HUES64 (cell line): ENCODE measurements at regions not wholly inside any gene's neighbourhood (a gene's known extent, or its start where the extent isn't known, plus 50 kb on each side); places are given as distances from the start of the nearest gene placed in this dataset.

Experiments
- H3K27ac ChIP-seq: 2 replicates; pipeline ENCODE4 v1.7.0; 2013; ENCODE audit warnings: low read depth, low read length, inconsistent platforms
- H3K27me3 ChIP-seq: 2 replicates; pipeline ENCODE4 v1.6.1; 2013; ENCODE audit warnings: mild to moderate bottlenecking, low read length; ENCODE audit not compliant: insufficient read depth
- H3K36me3 ChIP-seq: 2 replicates; pipeline ENCODE4 v1.6.1; 2013; ENCODE audit warnings: mild to moderate bottlenecking, low read length; ENCODE audit not compliant: insufficient read depth
- H3K4me1 ChIP-seq: 2 replicates; pipeline ENCODE4 v1.6.1; 2013; ENCODE audit warnings: mild to moderate bottlenecking, low read length, moderate library complexity; ENCODE audit not compliant: insufficient read depth
- H3K4me3 ChIP-seq: 2 replicates; pipeline ENCODE4 v1.5.1; 2013; ENCODE audit warnings: mild to moderate bottlenecking, low read length, moderate library complexity
- H3K9ac ChIP-seq: 2 replicates; pipeline ENCODE4 v1.6.1; 2013; ENCODE audit warnings: mild to moderate bottlenecking, low read depth, low read length
- H3K9me3 ChIP-seq: 2 replicates; pipeline ENCODE4 v1.6.1; 2013; ENCODE audit warnings: low read depth, low read length; ENCODE audit not compliant: insufficient read depth
- WGBS: fragments of 150-250, 120-280 bp; methylation state at CpG from one replicate; pipeline ENCODE4 v1.1.7; 2013; ENCODE audit warnings: missing lambda C conversion rate; 5-methylcytosine and 5-hydroxymethylcytosine counted together

DNA sequence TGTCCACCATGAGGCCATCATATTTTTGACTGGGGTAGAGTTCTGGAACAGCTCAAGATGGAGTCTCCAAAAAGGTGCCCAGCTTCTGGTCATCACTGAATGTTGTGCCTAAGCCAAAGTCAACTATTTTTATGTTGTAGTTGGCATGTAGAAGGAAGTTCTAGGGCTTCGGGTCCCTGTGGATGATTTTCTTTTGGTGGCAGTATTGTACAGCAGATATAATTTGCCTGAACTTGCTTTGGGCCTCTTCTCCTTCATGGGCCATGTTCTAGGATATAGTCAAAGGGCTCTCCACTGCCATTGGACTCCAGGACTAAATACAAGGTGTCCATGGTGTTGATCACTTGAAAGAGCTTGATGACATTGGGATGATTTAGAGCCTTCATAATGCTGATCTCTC is 143.6 kb downstream of the SLC38A4 start:
- Histone ChIP-seq H3K27me3 (no peaks in the 10 kb centered on the region), H3K4me3 (no peak overlapping the region), H3K4me1 (peaks cover 15% of the 10 kb centered on the region), H3K9me3 (peaks cover 9% of the 10 kb centered on the region; the same call in 1 of the 2 replicates), H3K27ac (no peak overlapping the region), H3K36me3 (no peaks in the 10 kb centered on the region), H3K9ac (no peak overlapping the region)
- WGBS = 91% methylated on average over 1 of the region's 1 CpG

DNA sequence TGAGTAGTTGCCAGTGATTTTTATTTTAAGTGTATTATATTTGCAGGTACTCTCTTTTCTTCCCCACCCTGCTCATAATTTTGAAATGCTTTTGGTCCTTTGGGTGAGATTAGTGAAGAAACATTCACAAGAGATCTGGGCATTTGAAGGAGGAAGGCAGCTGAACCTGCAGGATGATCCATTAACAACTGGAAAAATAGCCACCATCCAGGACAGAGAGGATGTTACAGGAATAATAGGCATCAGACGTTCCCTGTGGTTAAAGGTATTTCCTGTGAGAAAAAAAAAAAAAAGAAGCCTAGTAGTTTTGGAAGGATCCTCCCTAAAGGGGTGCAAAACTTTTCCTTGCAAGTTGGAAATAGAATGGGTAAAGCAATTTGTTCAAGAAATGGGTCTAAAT is 145.3 kb downstream of the SLC38A4 start:
- no peak overlapping the region for H3K9ac ChIP-seq
- no peaks in the 10 kb centered on the region for H3K36me3 ChIP-seq
- no peak overlapping the region for H3K27ac ChIP-seq
- no peak overlapping the region for H3K4me3 ChIP-seq
- 33% methylated on average over 1 of the region's 1 CpG for WGBS
- H3K9me3 ChIP-seq = peaks cover 9% of the 10 kb centered on the region; the same call in 1 of the 2 replicates
- peaks cover 16% of the 10 kb centered on the region for H3K4me1 ChIP-seq
- no peaks in the 10 kb centered on the region for H3K27me3 ChIP-seq

DNA sequence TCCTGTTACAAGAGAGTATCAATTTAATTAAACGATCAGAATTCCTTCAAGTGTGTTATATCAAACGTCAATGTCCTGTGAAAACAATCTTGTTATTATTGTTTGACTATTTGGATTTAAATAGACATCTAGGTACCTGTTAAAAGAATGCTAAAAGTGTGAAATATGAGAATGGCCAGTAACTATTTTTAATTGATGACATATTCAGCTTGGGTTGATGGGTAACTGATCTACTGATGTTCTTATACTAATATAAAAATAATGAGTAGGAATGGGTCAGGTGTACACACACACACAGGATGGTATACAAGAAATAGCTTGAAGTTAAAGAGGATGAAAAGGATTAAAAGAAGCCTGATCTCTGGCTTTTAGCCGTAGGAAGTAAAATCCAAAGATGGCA is 146.0 kb downstream of the SLC38A4 start:
- H3K4me3 ChIP-seq = no peak overlapping the region
- peaks cover 9% of the 10 kb centered on the region; the same call in 1 of the 2 replicates for H3K9me3 ChIP-seq
- H3K27ac ChIP-seq = no peak overlapping the region
- peaks cover 19% of the 10 kb centered on the region for H3K4me1 ChIP-seq
- H3K9ac ChIP-seq = no peak overlapping the region
- WGBS = 98% methylated on average over 2 of the region's 3 CpGs
- no peaks in the 10 kb centered on the region for H3K27me3 ChIP-seq
- no peaks in the 10 kb centered on the region for H3K36me3 ChIP-seq

DNA sequence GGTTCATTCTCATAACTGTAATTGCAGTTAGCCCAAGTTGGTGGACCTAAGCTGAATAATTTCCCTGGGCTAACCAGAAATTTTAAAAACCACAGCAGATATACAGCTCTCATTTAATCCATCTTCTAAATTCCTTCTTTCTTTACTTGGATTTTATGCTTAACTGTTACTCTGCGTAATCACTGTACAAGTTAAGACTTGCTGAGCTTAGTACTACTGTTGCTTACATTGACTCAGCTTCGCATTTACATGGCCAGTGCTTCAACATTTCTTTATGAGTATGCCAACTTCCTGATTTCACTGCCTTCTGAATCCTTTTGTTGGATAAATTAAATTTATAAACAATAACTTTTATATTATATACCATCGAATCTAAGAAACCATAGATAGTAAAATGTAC is 147.4 kb downstream of the SLC38A4 start:
- no peaks in the 10 kb centered on the region for H3K9me3 ChIP-seq
- 97% methylated on average over 2 of the region's 3 CpGs for WGBS
- H3K9ac ChIP-seq = no peak overlapping the region
- peaks cover 19% of the 10 kb centered on the region for H3K4me1 ChIP-seq
- H3K4me3 ChIP-seq = no peak overlapping the region
- no peaks in the 10 kb centered on the region for H3K36me3 ChIP-seq
- H3K27ac ChIP-seq = no peak overlapping the region
- no peaks in the 10 kb centered on the region for H3K27me3 ChIP-seq

DNA sequence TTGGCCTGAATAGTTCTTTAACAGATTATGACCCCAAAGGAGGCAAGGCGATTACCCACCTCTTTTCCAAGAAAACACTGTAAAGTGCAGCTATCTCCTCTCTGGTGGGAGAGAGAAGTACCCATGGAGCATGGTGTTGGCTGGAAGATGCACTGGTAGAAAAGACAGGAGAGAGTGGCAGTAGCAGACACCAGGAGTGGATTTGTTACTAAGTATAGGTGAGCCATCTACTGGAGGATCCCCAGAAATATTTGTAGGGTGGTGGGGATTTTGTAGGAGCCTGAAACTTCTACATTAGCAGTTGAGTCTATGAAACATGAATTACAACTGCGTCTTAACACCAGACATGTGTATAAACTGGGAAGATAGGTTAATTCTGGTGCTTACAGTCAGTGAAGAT is 148.0 kb downstream of the SLC38A4 start:
- Histone ChIP-seq H3K27me3 (no peaks in the 10 kb centered on the region), H3K9me3 (no peaks in the 10 kb centered on the region), H3K4me1 (peaks cover 19% of the 10 kb centered on the region), H3K27ac (no peak overlapping the region), H3K9ac (no peak overlapping the region), H3K36me3 (no peaks in the 10 kb centered on the region), H3K4me3 (no peak overlapping the region)
- 75% methylated on average over 2 of the region's 2 CpGs for WGBS

DNA sequence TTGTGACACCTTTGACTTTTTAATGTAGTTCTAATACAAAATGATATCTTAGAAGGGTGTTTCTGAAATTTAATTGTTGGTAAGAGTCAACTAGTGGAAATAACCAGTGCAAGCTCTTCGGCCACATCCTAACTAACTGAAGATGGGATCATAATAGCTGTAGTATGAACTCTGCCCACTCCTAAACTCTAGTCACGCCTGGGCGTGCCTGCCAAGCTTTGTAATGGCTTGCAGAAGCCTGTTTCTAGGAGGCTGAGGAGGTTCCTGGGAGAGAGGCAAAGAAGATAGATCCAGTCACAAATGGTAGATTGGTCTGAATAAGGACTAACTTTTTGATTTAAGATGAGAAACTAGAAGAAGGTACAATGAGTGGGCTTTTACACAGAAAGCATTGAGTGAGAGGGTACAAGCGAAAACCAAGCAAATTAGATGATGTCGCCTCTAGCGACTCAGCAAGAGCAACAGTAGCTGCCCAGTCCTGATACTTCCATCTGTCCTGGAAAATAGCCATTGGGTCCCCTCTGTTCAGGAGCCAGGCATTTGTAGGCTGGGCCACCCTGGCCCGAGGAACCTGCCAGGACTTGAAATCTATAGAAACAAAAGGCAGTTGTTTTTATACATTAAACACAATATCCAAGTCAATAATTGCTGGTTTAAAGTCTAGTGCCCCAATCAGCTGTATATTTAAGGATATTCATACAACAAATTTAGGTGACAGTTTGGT is 148.8 kb downstream of the SLC38A4 start:
- Histone ChIP-seq H3K27me3 (no peaks in the 10 kb centered on the region), H3K9ac (no peak overlapping the region), H3K9me3 (no peaks in the 10 kb centered on the region), H3K36me3 (no peaks in the 10 kb centered on the region), H3K4me3 (no peak overlapping the region), H3K4me1 (peaks cover 19% of the 10 kb centered on the region), H3K27ac (no peak overlapping the region)
- 95% methylated on average over 7 of the region's 7 CpGs for WGBS

DNA sequence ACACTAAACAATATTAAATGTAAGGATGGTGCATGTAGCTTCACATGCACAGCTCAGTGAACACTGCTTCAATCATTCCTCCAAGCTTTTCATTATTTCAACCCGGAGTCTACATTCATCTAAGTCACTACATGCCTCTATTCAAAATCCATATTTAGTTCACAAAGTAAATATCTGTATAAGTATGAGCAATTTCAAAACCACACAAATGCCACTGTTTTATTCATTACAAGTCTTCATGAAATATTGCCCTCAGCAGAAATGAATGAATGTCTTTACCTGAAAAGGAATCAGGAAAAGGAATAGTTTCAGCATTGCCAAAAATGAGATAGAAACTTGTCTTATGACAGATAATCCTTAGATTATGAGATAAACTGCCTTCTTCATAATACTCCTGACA is 149.4 kb downstream of the SLC38A4 start:
- H3K27me3 ChIP-seq = no peaks in the 10 kb centered on the region
- H3K27ac ChIP-seq = no peak overlapping the region
- H3K36me3 ChIP-seq = no peaks in the 10 kb centered on the region
- H3K9ac ChIP-seq = no peak overlapping the region
- peaks cover 19% of the 10 kb centered on the region for H3K4me1 ChIP-seq
- WGBS = 78% methylated on average over 1 of the region's 1 CpG
- H3K4me3 ChIP-seq = no peak overlapping the region
- H3K9me3 ChIP-seq = no peaks in the 10 kb centered on the region

DNA sequence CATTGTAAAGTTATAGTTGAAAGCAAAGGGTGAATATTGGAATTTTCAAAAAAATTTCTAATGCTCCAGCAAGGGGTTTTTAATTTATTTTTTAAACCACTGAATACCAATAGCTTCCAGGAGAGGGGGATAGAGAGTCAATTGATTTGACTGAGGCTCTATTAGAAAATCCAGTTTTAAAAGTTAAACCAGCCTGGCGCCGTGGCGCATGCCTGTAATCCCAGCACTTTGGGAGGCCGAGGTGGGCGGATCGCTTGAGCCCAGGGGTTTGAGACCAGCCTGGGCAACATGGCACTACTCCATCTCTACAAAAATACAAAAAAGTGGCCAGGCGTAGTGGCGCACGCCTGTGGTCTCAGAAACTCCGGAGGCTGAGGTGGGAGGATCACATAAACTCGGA is 150.1 kb downstream of the SLC38A4 start:
- no peaks in the 10 kb centered on the region for H3K36me3 ChIP-seq
- H3K4me1 ChIP-seq = peaks cover 18% of the 10 kb centered on the region
- no peak overlapping the region for H3K9ac ChIP-seq
- no peak overlapping the region for H3K4me3 ChIP-seq
- H3K9me3 ChIP-seq = no peaks in the 10 kb centered on the region
- H3K27me3 ChIP-seq = no peaks in the 10 kb centered on the region
- WGBS = 86% methylated on average over 11 of the region's 11 CpGs
- no peak overlapping the region for H3K27ac ChIP-seq

DNA sequence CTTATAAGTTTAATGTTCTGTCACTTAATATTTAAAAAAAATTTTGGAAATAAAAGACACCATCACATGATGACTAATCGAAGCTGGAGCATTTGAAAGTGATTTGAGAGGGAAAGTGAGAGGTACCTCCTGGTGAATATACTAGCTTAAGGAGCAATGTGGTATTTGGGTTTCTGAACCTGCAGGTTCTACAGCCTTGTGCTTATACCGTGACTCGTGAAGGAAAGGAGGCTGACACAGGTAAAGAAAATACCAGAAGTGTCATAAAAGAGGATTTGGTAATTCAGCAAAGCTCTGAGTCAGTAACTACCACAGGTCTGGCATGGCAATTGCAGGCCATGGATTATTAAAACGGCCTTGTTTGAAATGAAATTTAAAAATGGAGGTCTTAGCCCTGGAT is 151.0 kb downstream of the SLC38A4 start:
- no peaks in the 10 kb centered on the region for H3K9me3 ChIP-seq
- no peak overlapping the region for H3K27ac ChIP-seq
- peaks cover 16% of the 10 kb centered on the region for H3K4me1 ChIP-seq
- H3K9ac ChIP-seq = no peak overlapping the region
- no peaks in the 10 kb centered on the region for H3K36me3 ChIP-seq
- H3K4me3 ChIP-seq = no peak overlapping the region
- no peaks in the 10 kb centered on the region for H3K27me3 ChIP-seq
- WGBS = 91% methylated on average over 4 of the region's 4 CpGs

DNA sequence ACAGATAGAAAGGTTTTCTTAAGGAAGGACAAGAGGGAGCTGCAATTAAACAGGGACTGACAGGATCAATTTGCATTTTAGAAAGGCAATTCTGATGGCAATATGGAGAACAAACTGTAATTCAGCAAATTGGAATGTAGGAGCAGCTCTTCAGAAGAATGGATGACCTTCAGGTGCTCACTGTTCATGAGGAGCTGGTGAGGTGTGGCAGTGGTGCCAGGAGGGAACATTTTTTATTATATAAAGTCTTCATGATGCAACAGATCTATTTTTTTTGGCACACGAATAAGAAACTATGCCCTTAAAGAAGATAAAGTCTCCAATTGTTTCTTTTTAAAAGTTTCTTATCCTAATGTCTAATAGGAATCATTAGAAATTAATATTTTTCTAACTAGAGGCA is 151.7 kb downstream of the SLC38A4 start:
- H3K9me3 ChIP-seq = no peaks in the 10 kb centered on the region
- H3K9ac ChIP-seq = no peak overlapping the region
- WGBS = 100% methylated on average over 1 of the region's 1 CpG
- no peak overlapping the region for H3K27ac ChIP-seq
- no peak overlapping the region for H3K4me3 ChIP-seq
- H3K4me1 ChIP-seq = peaks cover 19% of the 10 kb centered on the region
- no peaks in the 10 kb centered on the region for H3K36me3 ChIP-seq
- H3K27me3 ChIP-seq = no peaks in the 10 kb centered on the region

DNA sequence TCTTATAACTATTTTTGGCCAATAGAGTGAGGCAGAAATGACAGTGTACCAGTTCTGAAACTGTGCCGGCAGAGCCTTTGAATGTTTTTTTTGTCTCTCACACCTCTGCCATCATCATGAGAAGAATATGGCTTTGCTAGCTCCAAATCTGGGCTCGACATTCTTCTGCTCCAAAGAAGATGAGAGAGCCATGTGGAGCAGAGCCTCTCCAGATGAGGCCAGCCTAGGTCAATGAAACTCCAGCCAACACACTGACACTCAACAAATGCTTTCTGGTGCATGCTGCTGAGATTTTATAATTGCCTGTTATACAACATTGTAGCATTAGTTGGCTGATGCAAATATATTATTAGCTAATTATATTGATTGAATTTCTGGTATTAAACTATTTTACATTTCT is 154.7 kb downstream of the SLC38A4 start:
- Histone ChIP-seq H3K4me3 (no peak overlapping the region), H3K4me1 (peaks cover 13% of the 10 kb centered on the region), H3K36me3 (no peaks in the 10 kb centered on the region), H3K9me3 (peaks cover 15% of the 10 kb centered on the region), H3K27me3 (no peaks in the 10 kb centered on the region), H3K9ac (no peak overlapping the region), H3K27ac (no peak overlapping the region)
- 95% methylated on average over 2 of the region's 2 CpGs for WGBS

DNA sequence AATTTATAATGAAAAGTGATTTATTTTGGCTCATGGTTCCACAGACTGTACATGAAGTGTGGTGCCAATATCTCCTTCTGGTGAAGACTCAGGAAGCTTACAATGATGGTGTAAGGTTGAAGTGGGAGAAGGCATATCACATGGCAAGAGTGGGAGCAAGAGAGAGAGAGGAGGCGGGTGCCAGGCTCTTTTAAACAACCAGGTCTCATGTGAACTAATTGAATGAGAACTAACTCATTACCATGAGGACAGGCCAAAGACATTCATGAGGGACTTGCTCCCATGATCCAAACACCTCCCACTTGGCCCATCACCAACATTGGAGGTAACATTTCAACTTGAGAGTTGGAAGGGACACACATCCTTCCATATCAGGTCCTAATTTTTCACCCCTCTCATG is 155.2 kb downstream of the SLC38A4 start:
- 77% methylated on average over 1 of the region's 1 CpG for WGBS
- H3K9me3 ChIP-seq = peaks cover 15% of the 10 kb centered on the region
- no peaks in the 10 kb centered on the region for H3K27me3 ChIP-seq
- peaks cover 13% of the 10 kb centered on the region for H3K4me1 ChIP-seq
- peak overlapping the region; percentile 89 for H3K27ac ChIP-seq
- peak overlapping the region; percentile 40; the same call in 1 of the 2 replicates for H3K9ac ChIP-seq
- no peak overlapping the region for H3K4me3 ChIP-seq
- no peaks in the 10 kb centered on the region for H3K36me3 ChIP-seq
